Liver (tissue), 8 donors: ENCODE measurements at regions not wholly inside any gene's neighbourhood (a gene's known extent, or its start where the extent isn't known, plus 50 kb on each side); places are given as distances from the start of the nearest gene placed in this dataset.

ENCODE experiments used
- DNase-seq: peaks from one replicate; pipeline ENCODE4 v3.0.0-alpha.2; 2017; ENCODE audit warnings: low spot score
- H3K27ac ChIP-seq, 2 donors: one replicate each; pipeline ENCODE4 v1.7.0; 2013; ENCODE audit warnings: inconsistent platforms in 2 of 2, low read length in 2 of 2, control low read depth in 1 of 2, low read depth in 1 of 2, mild to moderate bottlenecking in 1 of 2
- H3K27me3 ChIP-seq, 4 donors: one replicate each; pipeline versions ENCODE4 v1.6.1 to v1.7.0; 2013; ENCODE audit warnings: low read length in 3 of 4, inconsistent platforms in 1 of 4, mild to moderate bottlenecking in 1 of 4, moderate library complexity in 1 of 4; ENCODE audit not compliant: control insufficient read depth in 4 of 4, insufficient read depth in 4 of 4
- H3K36me3 ChIP-seq, 4 donors: one replicate each; pipeline versions ENCODE4 v1.6.1 to v1.7.0; 2013; ENCODE audit warnings: low read length in 3 of 4, mild to moderate bottlenecking in 3 of 4, low read depth in 1 of 4, moderate library complexity in 1 of 4; ENCODE audit not compliant: control insufficient read depth in 4 of 4, insufficient read depth in 3 of 4
- H3K4me1 ChIP-seq, 4 donors: one replicate each; pipeline versions ENCODE4 v1.6.1 to v1.7.0; 2013; ENCODE audit warnings: low read length in 3 of 4, mild to moderate bottlenecking in 3 of 4, moderate library complexity in 1 of 4; ENCODE audit not compliant: control insufficient read depth in 4 of 4, insufficient read depth in 4 of 4
- H3K4me3 ChIP-seq, 3 donors: one replicate each; pipeline versions ENCODE4 v1.6.1 to v1.7.0; 2013; ENCODE audit warnings: low read length in 3 of 3, control low read depth in 1 of 3, low read depth in 1 of 3, mild to moderate bottlenecking in 1 of 3
- H3K9ac ChIP-seq, 2 donors: one replicate each; pipeline ENCODE4 v1.7.0; 2013; ENCODE audit warnings: low read length in 2 of 2, mild to moderate bottlenecking in 2 of 2, moderate library complexity in 2 of 2, control low read depth in 1 of 2, low read depth in 1 of 2
- H3K9me3 ChIP-seq, 4 donors: one replicate each; pipeline versions ENCODE4 v1.6.1 to v1.7.0; 2013; ENCODE audit warnings: low read length in 3 of 4; ENCODE audit not compliant: control insufficient read depth in 4 of 4
- EGR1 ChIP-seq, 2 donors: IDR thresholded peaks; 2 replicates each; pipeline ENCODE4 v1.6.1; 2016 to 2018; ENCODE audit warnings: antibody characterized with exemption in 2 of 2, low read depth in 2 of 2
- FOXA1 ChIP-seq: IDR thresholded peaks from 2 replicates; pipeline ENCODE4 v1.6.1; 2016; ENCODE audit warnings: antibody characterized with exemption
- FOXA2 ChIP-seq: IDR thresholded peaks from 2 replicates; pipeline ENCODE4 v1.6.1; 2016; ENCODE audit warnings: antibody characterized with exemption
- GABPA ChIP-seq, 2 donors: IDR thresholded peaks in 1 of 2; conservative IDR thresholded peaks in 1 of 2; 2 replicates each; pipeline ENCODE4 v1.6.1; 2016; ENCODE audit warnings: antibody characterized with exemption in 2 of 2, mild to moderate bottlenecking in 1 of 2, moderate library complexity in 1 of 2
- HNF4A ChIP-seq, 2 donors: conservative IDR thresholded peaks; 2 replicates each; pipeline ENCODE4 v1.6.1; 2016; ENCODE audit warnings: antibody characterized with exemption in 2 of 2, mild to moderate bottlenecking in 2 of 2
- HNF4G ChIP-seq: IDR thresholded peaks from 2 replicates; pipeline ENCODE4 v1.6.1; 2016; ENCODE audit warnings: antibody characterized with exemption
- JUND ChIP-seq, 2 donors: IDR thresholded peaks; 2 replicates each; pipeline ENCODE4 v1.6.1; 2016; ENCODE audit warnings: antibody characterized with exemption in 2 of 2
- NR2F2 ChIP-seq: IDR thresholded peaks from 2 replicates; pipeline ENCODE4 v1.6.1; 2016; ENCODE audit warnings: antibody characterized with exemption
- SP1 ChIP-seq: IDR thresholded peaks from 2 replicates; pipeline ENCODE4 v1.6.1; 2018; ENCODE audit warnings: antibody characterized with exemption, mild to moderate bottlenecking
- TAF1 ChIP-seq: conservative IDR thresholded peaks from 2 replicates; pipeline ENCODE4 v1.6.1; 2016; ENCODE audit warnings: antibody characterized with exemption, mild to moderate bottlenecking
- YY1 ChIP-seq: IDR thresholded peaks from 2 replicates; pipeline ENCODE4 v1.6.1; 2016; ENCODE audit warnings: antibody characterized with exemption, mild to moderate bottlenecking
- WGBS: extraction: QIAGEN DNeasy Blood & Tissue Kit; methylation state at CpG from one replicate; pipeline ENCODE4 v1.1.7; 2013; 5-methylcytosine and 5-hydroxymethylcytosine counted together
- TF ChIP-seq, protein P1 (sequence below): IDR thresholded peaks from 2 replicates; pipeline ENCODE4 v1.6.1; 2016; ENCODE audit warnings: antibody characterized with exemption
- TF ChIP-seq, protein P2 (sequence below): IDR thresholded peaks from 2 replicates; pipeline ENCODE4 v1.6.1; 2016; ENCODE audit warnings: antibody characterized with exemption
- TF ChIP-seq, protein P3 (sequence below): IDR thresholded peaks from 2 replicates; pipeline ENCODE4 v1.6.1; 2016; ENCODE audit warnings: antibody characterized with exemption, mild to moderate bottlenecking
- TF ChIP-seq, protein P4 (sequence below): IDR thresholded peaks from 2 replicates; pipeline ENCODE4 v1.6.1; 2016; ENCODE audit warnings: antibody characterized with exemption
- TF ChIP-seq, protein P5 (sequence below): fragments of 150-350 bp; IDR thresholded peaks from 2 replicates; pipeline ENCODE4 v1.5.1; 2017; ENCODE audit warnings: improper control_type of control experiment, low read depth, low read length; ENCODE audit not compliant: missing input control
- donor health status: healthy.
- donor health status: healthy.
- donor health status: healthy.
- donor health status: healthy.
- donor health status: healthy.

DNA sequence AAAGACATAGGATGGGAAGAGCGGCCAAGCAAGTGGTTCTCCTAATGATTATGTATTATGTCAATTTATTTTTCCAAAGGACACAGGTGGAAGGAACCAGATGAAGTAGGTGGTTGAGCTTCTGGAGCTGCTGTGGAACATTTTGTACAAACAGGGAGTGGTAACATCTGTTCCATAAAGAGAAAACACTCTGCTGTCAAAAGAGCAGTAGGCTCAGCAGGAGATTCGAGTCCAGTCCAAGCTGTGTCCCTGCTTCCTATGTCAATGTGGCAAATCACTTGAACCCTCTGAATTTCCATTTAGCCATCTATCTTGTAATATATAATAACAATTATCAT, 448.0 kb upstream of the ANKRD30A start:
- Histone ChIP-seq H3K27me3 (no peaks in the 10 kb centered on the region), H3K36me3 (no peaks in the 10 kb centered on the region), H3K9ac (no peak overlapping the region), H3K4me3 (no peak overlapping the region), H3K27ac (no peak overlapping the region), H3K9me3 (no peaks in the 10 kb centered on the region), H3K4me1 (no peaks in the 10 kb centered on the region)
- TF ChIP-seq FOXA1 (no peak), YY1 (no peak), EGR1 (IDR thresholded peaks at IDR 0.05; ENCODE audit: low read depth in 2 of 2) (no peak), FOXA2 (no peak), HNF4G (no peak), JUND (IDR thresholded peaks at IDR 0.05) (no peak), HNF4A (conservative IDR thresholded peaks at IDR 0.05) (no peak)
- TF ChIP-seq, protein P1, sequence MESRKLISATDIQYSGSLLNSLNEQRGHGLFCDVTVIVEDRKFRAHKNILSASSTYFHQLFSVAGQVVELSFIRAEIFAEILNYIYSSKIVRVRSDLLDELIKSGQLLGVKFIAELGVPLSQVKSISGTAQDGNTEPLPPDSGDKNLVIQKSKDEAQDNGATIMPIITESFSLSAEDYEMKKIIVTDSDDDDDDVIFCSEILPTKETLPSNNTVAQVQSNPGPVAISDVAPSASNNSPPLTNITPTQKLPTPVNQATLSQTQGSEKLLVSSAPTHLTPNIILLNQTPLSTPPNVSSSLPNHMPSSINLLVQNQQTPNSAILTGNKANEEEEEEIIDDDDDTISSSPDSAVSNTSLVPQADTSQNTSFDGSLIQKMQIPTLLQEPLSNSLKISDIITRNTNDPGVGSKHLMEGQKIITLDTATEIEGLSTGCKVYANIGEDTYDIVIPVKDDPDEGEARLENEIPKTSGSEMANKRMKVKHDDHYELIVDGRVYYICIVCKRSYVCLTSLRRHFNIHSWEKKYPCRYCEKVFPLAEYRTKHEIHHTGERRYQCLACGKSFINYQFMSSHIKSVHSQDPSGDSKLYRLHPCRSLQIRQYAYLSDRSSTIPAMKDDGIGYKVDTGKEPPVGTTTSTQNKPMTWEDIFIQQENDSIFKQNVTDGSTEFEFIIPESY, result no peak
- no peak for DNase-seq
- 82% methylated on average over 2 of the region's 2 CpGs for WGBS

DNA sequence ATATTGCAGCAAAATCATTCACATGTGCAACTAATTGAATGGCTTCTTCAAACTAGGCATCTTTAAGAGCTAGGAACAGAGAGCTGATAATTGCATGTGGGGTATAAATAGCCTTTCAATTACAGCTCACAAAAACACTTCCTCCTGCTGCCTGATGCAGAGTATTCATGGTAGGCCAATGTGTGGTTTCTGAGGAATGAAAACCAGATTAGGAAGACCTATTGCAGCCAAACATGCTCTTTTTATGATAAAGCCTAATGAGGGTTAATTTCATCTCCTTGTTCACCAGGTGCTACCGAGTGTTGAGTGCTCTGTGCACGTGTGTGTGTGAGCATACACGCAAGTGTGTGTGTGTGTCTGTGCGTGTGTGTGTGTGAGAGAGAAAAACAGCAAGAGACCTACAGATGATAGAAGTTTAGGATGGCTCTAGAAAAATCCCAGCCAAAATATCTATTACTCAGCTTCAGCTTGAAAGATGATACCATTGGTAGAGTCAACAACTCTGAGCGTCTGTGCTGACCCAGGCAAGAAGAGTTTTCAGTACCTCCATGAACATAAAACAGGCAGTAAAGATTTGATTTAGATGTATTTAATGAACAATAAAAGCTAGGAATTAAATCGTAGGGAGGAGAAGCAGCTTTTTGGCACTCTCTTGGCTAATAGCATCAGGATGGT, 448.5 kb upstream of the ANKRD30A start:
- Histone ChIP-seq H3K27me3 (no peaks in the 10 kb centered on the region), H3K9me3 (no peaks in the 10 kb centered on the region), H3K27ac (no peak overlapping the region), H3K36me3 (no peaks in the 10 kb centered on the region), H3K4me1 (no peaks in the 10 kb centered on the region), H3K9ac (no peak overlapping the region), H3K4me3 (no peak overlapping the region)
- WGBS, result 81% methylated on average over 6 of the region's 6 CpGs
- TF ChIP-seq YY1 (no peak), HNF4A (conservative IDR thresholded peaks at IDR 0.05) (no peak), NR2F2 (no peak), GABPA (IDR thresholded peaks at IDR 0.05 in 1 of 2, conservative IDR thresholded peaks at IDR 0.05 in 1 of 2) (no peak), SP1 (no peak), EGR1 (IDR thresholded peaks at IDR 0.05; ENCODE audit: low read depth in 2 of 2) (no peak), JUND (IDR thresholded peaks at IDR 0.05) (no peak), HNF4G (no peak), FOXA2 (no peak), FOXA1 (no peak), TAF1 (no peak)
- TF ChIP-seq, protein P2, sequence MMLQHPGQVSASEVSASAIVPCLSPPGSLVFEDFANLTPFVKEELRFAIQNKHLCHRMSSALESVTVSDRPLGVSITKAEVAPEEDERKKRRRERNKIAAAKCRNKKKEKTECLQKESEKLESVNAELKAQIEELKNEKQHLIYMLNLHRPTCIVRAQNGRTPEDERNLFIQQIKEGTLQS, result no peak
- TF ChIP-seq, protein P3, sequence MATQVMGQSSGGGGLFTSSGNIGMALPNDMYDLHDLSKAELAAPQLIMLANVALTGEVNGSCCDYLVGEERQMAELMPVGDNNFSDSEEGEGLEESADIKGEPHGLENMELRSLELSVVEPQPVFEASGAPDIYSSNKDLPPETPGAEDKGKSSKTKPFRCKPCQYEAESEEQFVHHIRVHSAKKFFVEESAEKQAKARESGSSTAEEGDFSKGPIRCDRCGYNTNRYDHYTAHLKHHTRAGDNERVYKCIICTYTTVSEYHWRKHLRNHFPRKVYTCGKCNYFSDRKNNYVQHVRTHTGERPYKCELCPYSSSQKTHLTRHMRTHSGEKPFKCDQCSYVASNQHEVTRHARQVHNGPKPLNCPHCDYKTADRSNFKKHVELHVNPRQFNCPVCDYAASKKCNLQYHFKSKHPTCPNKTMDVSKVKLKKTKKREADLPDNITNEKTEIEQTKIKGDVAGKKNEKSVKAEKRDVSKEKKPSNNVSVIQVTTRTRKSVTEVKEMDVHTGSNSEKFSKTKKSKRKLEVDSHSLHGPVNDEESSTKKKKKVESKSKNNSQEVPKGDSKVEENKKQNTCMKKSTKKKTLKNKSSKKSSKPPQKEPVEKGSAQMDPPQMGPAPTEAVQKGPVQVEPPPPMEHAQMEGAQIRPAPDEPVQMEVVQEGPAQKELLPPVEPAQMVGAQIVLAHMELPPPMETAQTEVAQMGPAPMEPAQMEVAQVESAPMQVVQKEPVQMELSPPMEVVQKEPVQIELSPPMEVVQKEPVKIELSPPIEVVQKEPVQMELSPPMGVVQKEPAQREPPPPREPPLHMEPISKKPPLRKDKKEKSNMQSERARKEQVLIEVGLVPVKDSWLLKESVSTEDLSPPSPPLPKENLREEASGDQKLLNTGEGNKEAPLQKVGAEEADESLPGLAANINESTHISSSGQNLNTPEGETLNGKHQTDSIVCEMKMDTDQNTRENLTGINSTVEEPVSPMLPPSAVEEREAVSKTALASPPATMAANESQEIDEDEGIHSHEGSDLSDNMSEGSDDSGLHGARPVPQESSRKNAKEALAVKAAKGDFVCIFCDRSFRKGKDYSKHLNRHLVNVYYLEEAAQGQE, result no peak
- TF ChIP-seq, protein P4, sequence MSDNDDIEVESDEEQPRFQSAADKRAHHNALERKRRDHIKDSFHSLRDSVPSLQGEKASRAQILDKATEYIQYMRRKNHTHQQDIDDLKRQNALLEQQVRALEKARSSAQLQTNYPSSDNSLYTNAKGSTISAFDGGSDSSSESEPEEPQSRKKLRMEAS, result no peak
- TF ChIP-seq, protein P5, sequence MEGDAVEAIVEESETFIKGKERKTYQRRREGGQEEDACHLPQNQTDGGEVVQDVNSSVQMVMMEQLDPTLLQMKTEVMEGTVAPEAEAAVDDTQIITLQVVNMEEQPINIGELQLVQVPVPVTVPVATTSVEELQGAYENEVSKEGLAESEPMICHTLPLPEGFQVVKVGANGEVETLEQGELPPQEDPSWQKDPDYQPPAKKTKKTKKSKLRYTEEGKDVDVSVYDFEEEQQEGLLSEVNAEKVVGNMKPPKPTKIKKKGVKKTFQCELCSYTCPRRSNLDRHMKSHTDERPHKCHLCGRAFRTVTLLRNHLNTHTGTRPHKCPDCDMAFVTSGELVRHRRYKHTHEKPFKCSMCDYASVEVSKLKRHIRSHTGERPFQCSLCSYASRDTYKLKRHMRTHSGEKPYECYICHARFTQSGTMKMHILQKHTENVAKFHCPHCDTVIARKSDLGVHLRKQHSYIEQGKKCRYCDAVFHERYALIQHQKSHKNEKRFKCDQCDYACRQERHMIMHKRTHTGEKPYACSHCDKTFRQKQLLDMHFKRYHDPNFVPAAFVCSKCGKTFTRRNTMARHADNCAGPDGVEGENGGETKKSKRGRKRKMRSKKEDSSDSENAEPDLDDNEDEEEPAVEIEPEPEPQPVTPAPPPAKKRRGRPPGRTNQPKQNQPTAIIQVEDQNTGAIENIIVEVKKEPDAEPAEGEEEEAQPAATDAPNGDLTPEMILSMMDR, result no peak
- DNase-seq, result no peak
